Panc1 (cell line): ENCODE measurements at regions not wholly inside any gene's neighbourhood (a gene's known extent, or its start where the extent isn't known, plus 50 kb on each side); places are given as distances from the start of the nearest gene placed in this dataset.

Source experiments
- ATAC-seq: fragments of 200-7000 bp; cut with Tn5 transposase; 2 replicates; pipeline ENCODE4 v1.9.1; 2020; ENCODE audit warnings: mild to moderate bottlenecking, moderate library complexity
- BruUV-seq: library from RNA; stranded (reverse); fragments of 400-500 nt; replicated peaks from 2 replicates; lab custom pipeline; 2021; lab: Mats Ljungman, UMichigan
- CTCF ChIA-PET: fragments of 300-600 bp; sonication (Branson Sonifier 250); formaldehyde crosslinking; loops from one replicate; lab custom pipeline; 2022; ENCODE audit warnings: antibody characterized with exemption; lab: Charles Lee
- POLR2A ChIA-PET: fragments of 300-600 bp; sonication (Branson Sonifier 250); formaldehyde crosslinking; loops from one replicate; lab custom pipeline; 2022; ENCODE audit warnings: antibody characterized with exemption; lab: Charles Lee
- DNase-seq: peaks from one replicate; pipeline ENCODE4 v3.0.0-alpha.2; 2010; ENCODE audit warnings: low read depth, low spot score
- H3K27ac ChIP-seq: 2 replicates; pipeline ENCODE4 v1.5.1; 2011; ENCODE audit warnings: mild to moderate bottlenecking, low read length, inconsistent platforms
- H3K27me3 ChIP-seq: fragments of 200-500 bp; sonication (Bioruptor generic); 2 replicates; pipeline ENCODE4 v1.6.0; 2014; ENCODE audit warnings: low read length, inconsistent platforms; ENCODE audit not compliant: control insufficient read depth, insufficient read depth
- H3K36me3 ChIP-seq: fragments of 200-500 bp; sonication (Bioruptor generic); 2 replicates; pipeline ENCODE4 v1.5.1; 2014; ENCODE audit warnings: inconsistent platforms, mild to moderate bottlenecking, low read length, moderate library complexity; ENCODE audit not compliant: control insufficient read depth, insufficient read depth
- H3K4me1 ChIP-seq: 2 replicates; pipeline ENCODE4 v1.5.1; 2011; ENCODE audit warnings: inconsistent platforms, mild to moderate bottlenecking, low read length, moderate library complexity; ENCODE audit not compliant: control insufficient read depth, insufficient read depth
- H3K4me3 ChIP-seq, 2 experiments: 2 replicates each; pipeline ENCODE4 v1.5.1; 2011 to 2012; ENCODE audit warnings: low read depth in 2 of 2, low read length in 2 of 2, mild to moderate bottlenecking in 2 of 2, inconsistent platforms in 1 of 2, moderate library complexity in 1 of 2
- H3K9me3 ChIP-seq: fragments of 200-500 bp; sonication (Bioruptor generic); 2 replicates; pipeline ENCODE4 v1.5.1; 2014; ENCODE audit warnings: low read depth, mild to moderate bottlenecking, inconsistent platforms, low read length, moderate library complexity; ENCODE audit not compliant: control insufficient read depth, insufficient read depth
- CTCF ChIP-seq: fragments of 450-650 bp; IDR thresholded peaks from 2 replicates; pipeline ENCODE4 v1.5.1; 2017; ENCODE audit warnings: mild to moderate bottlenecking
- POLR2AphosphoS5 ChIP-seq: IDR thresholded peaks from 2 replicates; pipeline ENCODE4 v1.6.1; 2012; ENCODE audit warnings: mild to moderate bottlenecking, low read depth, low read length, moderate library complexity
- SIN3A ChIP-seq: IDR thresholded peaks from 2 replicates; pipeline ENCODE4 v1.6.1; 2012; ENCODE audit warnings: low read depth, mild to moderate bottlenecking, low read length, moderate library complexity, borderline replicate concordance; ENCODE audit not compliant: insufficient read depth
- TCF7L2 ChIP-seq: IDR thresholded peaks from 2 replicates; pipeline ENCODE4 v1.6.1; 2011; ENCODE audit warnings: mild to moderate bottlenecking, low read depth, low read length, inconsistent platforms
- in situ Hi-C: cut with HindIII; loops from 2 replicates; pipeline ENCODE4 v1.10.0; 2016; ENCODE audit warnings: low sequenced_read_pairs, low pct_unique_long_range_greater_than_20kb
- intact Hi-C: fragments of 100-400 bp; cut with micrococcal nuclease; formaldehyde crosslinking; loops from one replicate; pipeline ENCODE4 v1.10.0; 2022; ENCODE audit not compliant: unreplicated experiment
- TF ChIP-seq, protein P1 (sequence below), 2 experiments: IDR thresholded peaks; 2 replicates each; pipeline ENCODE4 v1.6.1; 2011 to 2012; ENCODE audit warnings: low read depth in 2 of 2, control low read depth in 1 of 2, low read length in 1 of 2, mild to moderate bottlenecking in 1 of 2, moderate library complexity in 1 of 2; ENCODE audit not compliant: insufficient read depth in 1 of 2

DNA sequence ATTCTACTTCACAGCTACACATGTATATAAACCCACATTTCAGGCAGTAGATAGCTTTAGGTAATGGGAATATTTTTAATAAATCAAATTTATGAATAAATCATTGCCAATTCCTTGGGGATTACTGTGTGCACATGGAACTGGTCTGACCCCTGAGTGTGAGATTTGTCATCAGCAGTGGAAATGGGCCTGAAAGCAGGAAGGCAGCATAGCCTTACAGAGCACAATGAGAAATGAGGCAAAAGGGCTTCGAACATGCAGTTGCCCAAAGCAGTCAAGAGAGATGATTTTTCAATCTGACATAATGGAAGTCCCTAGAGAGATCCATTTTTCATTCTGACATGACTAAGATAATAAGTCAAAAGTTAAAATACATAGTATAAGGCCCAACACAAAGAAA is 599.2 kb downstream of the TUSC7 start:
- POLR2A ChIA-PET, result no interaction called here
- in situ Hi-C loops, result no loop called here
- intact Hi-C loops, result no loop called here
- Histone ChIP-seq H3K9me3 (no peaks in the 10 kb centered on the region), H3K27me3 (no peaks in the 10 kb centered on the region), H3K4me3 (no peak overlapping the region), H3K4me1 (no peaks in the 10 kb centered on the region), H3K36me3 (no peaks in the 10 kb centered on the region), H3K27ac (no peak overlapping the region)
- no peak for DNase-seq
- TF ChIP-seq TCF7L2, result no peak
- no peak for TF ChIP-seq SIN3A
- TF ChIP-seq POLR2AphosphoS5, result no peak
- TF ChIP-seq, protein P1, sequence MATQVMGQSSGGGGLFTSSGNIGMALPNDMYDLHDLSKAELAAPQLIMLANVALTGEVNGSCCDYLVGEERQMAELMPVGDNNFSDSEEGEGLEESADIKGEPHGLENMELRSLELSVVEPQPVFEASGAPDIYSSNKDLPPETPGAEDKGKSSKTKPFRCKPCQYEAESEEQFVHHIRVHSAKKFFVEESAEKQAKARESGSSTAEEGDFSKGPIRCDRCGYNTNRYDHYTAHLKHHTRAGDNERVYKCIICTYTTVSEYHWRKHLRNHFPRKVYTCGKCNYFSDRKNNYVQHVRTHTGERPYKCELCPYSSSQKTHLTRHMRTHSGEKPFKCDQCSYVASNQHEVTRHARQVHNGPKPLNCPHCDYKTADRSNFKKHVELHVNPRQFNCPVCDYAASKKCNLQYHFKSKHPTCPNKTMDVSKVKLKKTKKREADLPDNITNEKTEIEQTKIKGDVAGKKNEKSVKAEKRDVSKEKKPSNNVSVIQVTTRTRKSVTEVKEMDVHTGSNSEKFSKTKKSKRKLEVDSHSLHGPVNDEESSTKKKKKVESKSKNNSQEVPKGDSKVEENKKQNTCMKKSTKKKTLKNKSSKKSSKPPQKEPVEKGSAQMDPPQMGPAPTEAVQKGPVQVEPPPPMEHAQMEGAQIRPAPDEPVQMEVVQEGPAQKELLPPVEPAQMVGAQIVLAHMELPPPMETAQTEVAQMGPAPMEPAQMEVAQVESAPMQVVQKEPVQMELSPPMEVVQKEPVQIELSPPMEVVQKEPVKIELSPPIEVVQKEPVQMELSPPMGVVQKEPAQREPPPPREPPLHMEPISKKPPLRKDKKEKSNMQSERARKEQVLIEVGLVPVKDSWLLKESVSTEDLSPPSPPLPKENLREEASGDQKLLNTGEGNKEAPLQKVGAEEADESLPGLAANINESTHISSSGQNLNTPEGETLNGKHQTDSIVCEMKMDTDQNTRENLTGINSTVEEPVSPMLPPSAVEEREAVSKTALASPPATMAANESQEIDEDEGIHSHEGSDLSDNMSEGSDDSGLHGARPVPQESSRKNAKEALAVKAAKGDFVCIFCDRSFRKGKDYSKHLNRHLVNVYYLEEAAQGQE (IDR thresholded peaks at IDR 0.05; ENCODE audit: insufficient read depth in 1 of 2, low read depth in 2 of 2, low read length in 1 of 2), result no peak
- no peak for TF ChIP-seq CTCF
- CTCF ChIA-PET, result no interaction called here
- ATAC-seq, result no peak
- no TSS peak for BruUV-seq

GRCh38 chr3:117310536-117310935 is 601.0 kb downstream of the TUSC7 start:
- CTCF ChIA-PET, result no interaction called here
- in situ Hi-C loops, result no loop called here

More at GRCh38 chr3:117310536-117310935, 601.0 kb downstream of the TUSC7 start:
- ATAC-seq (no peak), DNase-seq (no peak)
- no peaks in the 10 kb centered on the region for H3K9me3 ChIP-seq
- no peaks in the 10 kb centered on the region for H3K4me1 ChIP-seq
- H3K4me3 ChIP-seq, result no peak overlapping the region
- no TSS peak for BruUV-seq
- H3K36me3 ChIP-seq, result no peaks in the 10 kb centered on the region
- intact Hi-C loops, result no loop called here
- no peak overlapping the region for H3K27ac ChIP-seq
- POLR2A ChIA-PET, result no interaction called here
- TF ChIP-seq POLR2AphosphoS5, result no peak
- TF ChIP-seq CTCF, result no peak
- no peak for TF ChIP-seq TCF7L2
- no peak for TF ChIP-seq SIN3A
- TF ChIP-seq, protein P1 (IDR thresholded peaks at IDR 0.05; ENCODE audit: insufficient read depth in 1 of 2, low read depth in 2 of 2, low read length in 1 of 2), result no peak
- H3K27me3 ChIP-seq, result no peaks in the 10 kb centered on the region
